H1 (cell line): ENCODE measurements at regions not wholly inside any gene's neighbourhood (a gene's known extent, or its start where the extent isn't known, plus 50 kb on each side); places are given as distances from the start of the nearest gene placed in this dataset.

ENCODE experiments used
- CTCF ChIA-PET: fragments of 300-600 bp; sonication (Branson Sonifier 250); formaldehyde crosslinking; loops from one replicate; lab custom pipeline; 2021; ENCODE audit not compliant: partially characterized antibody; lab: Charles Lee
- POLR2A ChIA-PET: fragments of 300-600 bp; sonication (Branson Sonifier 250); formaldehyde crosslinking; loops from one replicate; lab custom pipeline; 2021; ENCODE audit warnings: inconsistent platforms; ENCODE audit not compliant: partially characterized antibody; lab: Charles Lee
- DNase-seq, 2 experiments: peaks; one replicate each; pipeline versions ENCODE4 v3.0.0 to v3.0.0-alpha.2; 2010 to 2022; ENCODE audit warnings: low spot score in 2 of 2, low read depth in 1 of 2, mixed read lengths in 1 of 2
- FAIRE-seq: peaks from 2 replicates; lab custom pipeline; 2011; peaks lifted over from hg19 to GRCh38; lab: Jason Lieb, UNC
- H2AFZ ChIP-seq: 2 replicates; pipeline ENCODE4 v1.8.1; 2012; ENCODE audit warnings: low read length, inconsistent platforms
- H2AK5ac ChIP-seq: 2 replicates; pipeline ENCODE4 v1.6.1; 2013; ENCODE audit warnings: low read depth, low read length
- H2BK120ac ChIP-seq: replicated peaks from 2 replicates; pipeline ENCODE3; 2013; ENCODE audit warnings: low read depth, low read length, inconsistent platforms
- H2BK12ac ChIP-seq: 2 replicates; pipeline ENCODE4 v1.6.1; 2013; ENCODE audit warnings: low read depth, low read length
- H2BK15ac ChIP-seq: 2 replicates; pipeline ENCODE4 v1.6.1; 2013; ENCODE audit warnings: low read length
- H2BK20ac ChIP-seq: 2 replicates; pipeline ENCODE4 v1.6.1; 2013; ENCODE audit warnings: low read length
- H2BK5ac ChIP-seq: 2 replicates; pipeline ENCODE4 v1.6.1; 2013; ENCODE audit warnings: low read depth, low read length
- H3K14ac ChIP-seq: 2 replicates; pipeline ENCODE4 v1.6.1; 2013; ENCODE audit warnings: inconsistent platforms; ENCODE audit not compliant: insufficient read length
- H3K18ac ChIP-seq: 2 replicates; pipeline ENCODE4 v1.6.1; 2013; ENCODE audit warnings: low read length; ENCODE audit errors: extremely low read depth
- H3K23ac ChIP-seq: 2 replicates; pipeline ENCODE4 v1.6.1; 2013; ENCODE audit warnings: inconsistent platforms; ENCODE audit not compliant: insufficient read length
- H3K23me2 ChIP-seq: 2 replicates; pipeline ENCODE4 v1.6.1; 2013; ENCODE audit warnings: low read depth, low read length
- H3K27ac ChIP-seq: 2 replicates; pipeline ENCODE4 v1.6.1; 2011; ENCODE audit warnings: low read depth, low read length, inconsistent platforms
- H3K27me3 ChIP-seq, 4 experiments: replicated peaks in 1 of 4; 1 replicate in 1 of 4; 2 replicates in 3 of 4; pipeline versions ENCODE4 v1.6.1 to v1.8.1; 2011 to 2013; ENCODE audit warnings: low read length in 3 of 4, mild to moderate bottlenecking in 3 of 4, inconsistent platforms in 2 of 4, mixed read lengths in 2 of 4, moderate library complexity in 1 of 4; ENCODE audit not compliant: control insufficient read depth in 3 of 4, insufficient read depth in 3 of 4; ENCODE audit errors: extremely low read depth in 1 of 4
- H3K36me3 ChIP-seq, 4 experiments: 2 replicates each; pipeline versions ENCODE4 v1.6.1 to v1.8.1; 2011 to 2013; ENCODE audit warnings: mild to moderate bottlenecking in 4 of 4, low read length in 3 of 4, moderate library complexity in 2 of 4, control low read depth in 1 of 4, inconsistent platforms in 1 of 4; ENCODE audit not compliant: insufficient read depth in 4 of 4, control insufficient read depth in 2 of 4
- H3K4ac ChIP-seq: replicated peaks from 2 replicates; pipeline ENCODE3; 2013; ENCODE audit warnings: low read length, low read depth, mixed read lengths, inconsistent platforms; ENCODE audit not compliant: insufficient read length
- H3K4me1 ChIP-seq, 4 experiments: replicated peaks in 1 of 4; 1 replicate in 1 of 4; 2 replicates in 3 of 4; pipeline versions ENCODE4 v1.6.1 to v1.8.1; 2011 to 2013; ENCODE audit warnings: low read length in 3 of 4, inconsistent platforms in 2 of 4, mixed read lengths in 1 of 4; ENCODE audit not compliant: insufficient read depth in 4 of 4, control insufficient read depth in 3 of 4
- H3K4me2 ChIP-seq, 2 experiments: 2 replicates each; pipeline versions ENCODE4 v1.6.1 to v1.8.1; 2011 to 2013; ENCODE audit warnings: low read depth in 2 of 2, low read length in 2 of 2, control low read depth in 1 of 2, inconsistent platforms in 1 of 2, mild to moderate bottlenecking in 1 of 2; ENCODE audit not compliant: insufficient read depth in 1 of 2
- H3K4me3 ChIP-seq, 4 experiments: fragments of 200-600, 300-600 bp in 1 of 4; sonication (generic), shearing (Covaris generic), sonication (Bioruptor Twin) in 1 of 4; 2 replicates each; pipeline versions ENCODE4 v1.5.1 to v1.8.1; 2011 to 2016; ENCODE audit warnings: low read length in 4 of 4, low read depth in 3 of 4, control low read depth in 2 of 4, inconsistent platforms in 2 of 4, mild to moderate bottlenecking in 2 of 4, mixed read lengths in 1 of 4, moderate library complexity in 1 of 4; ENCODE audit not compliant: insufficient read depth in 2 of 4; ENCODE audit errors: extremely low read depth in 1 of 4
- H3K56ac ChIP-seq: replicated peaks from 2 replicates; pipeline ENCODE3; 2013; ENCODE audit warnings: low read depth, mild to moderate bottlenecking, mixed read lengths, low read length, inconsistent platforms; ENCODE audit not compliant: insufficient read length
- H3K79me1 ChIP-seq: 2 replicates; pipeline ENCODE4 v1.6.1; 2013; ENCODE audit warnings: low read depth, low read length, control low read depth
- H3K79me2 ChIP-seq, 2 experiments: 2 replicates each; pipeline versions ENCODE4 v1.6.1 to v1.8.1; 2012 to 2013; ENCODE audit warnings: low read length in 2 of 2, mild to moderate bottlenecking in 2 of 2, inconsistent platforms in 1 of 2; ENCODE audit not compliant: insufficient read depth in 2 of 2, control insufficient read depth in 1 of 2
- H3K9ac ChIP-seq, 4 experiments: replicated peaks in 1 of 4; 1 replicate in 1 of 4; 2 replicates in 3 of 4; pipeline versions ENCODE4 v1.6.1 to v1.8.1; 2011 to 2013; ENCODE audit warnings: low read depth in 3 of 4, low read length in 3 of 4, control low read depth in 2 of 4, mild to moderate bottlenecking in 2 of 4, moderate library complexity in 2 of 4, inconsistent platforms in 1 of 4; ENCODE audit errors: extremely low read depth in 1 of 4
- H3K9me3 ChIP-seq, 2 experiments: 2 replicates each; pipeline versions ENCODE4 v1.6.1 to v1.8.1; 2012 to 2013; ENCODE audit warnings: mild to moderate bottlenecking in 2 of 2, moderate library complexity in 2 of 2, control low read depth in 1 of 2, inconsistent platforms in 1 of 2, low read depth in 1 of 2, low read length in 1 of 2, mixed read lengths in 1 of 2; ENCODE audit not compliant: insufficient read depth in 2 of 2
- H4K20me1 ChIP-seq, 2 experiments: replicated peaks in 1 of 2; 2 replicates each; pipeline versions ENCODE3 to v1.8.1; 2011 to 2013; ENCODE audit warnings: inconsistent platforms in 2 of 2, low read length in 2 of 2, mild to moderate bottlenecking in 1 of 2; ENCODE audit not compliant: insufficient read depth in 2 of 2, control insufficient read depth in 1 of 2
- H4K5ac ChIP-seq: 2 replicates; pipeline ENCODE4 v1.6.1; 2013; ENCODE audit warnings: low read length, low read depth, mixed read lengths, inconsistent platforms; ENCODE audit not compliant: insufficient read length
- H4K8ac ChIP-seq: 2 replicates; pipeline ENCODE4 v1.8.0; 2013; ENCODE audit warnings: mild to moderate bottlenecking, moderate library complexity, low read length, inconsistent platforms; ENCODE audit not compliant: insufficient read depth; ENCODE audit errors: extremely low read depth
- H4K91ac ChIP-seq: replicated peaks from 2 replicates; pipeline ENCODE3; 2013; ENCODE audit warnings: low read length, mixed read lengths, inconsistent platforms; ENCODE audit not compliant: insufficient read length
- ATF3 ChIP-seq: IDR thresholded peaks from 2 replicates; pipeline ENCODE4 v1.6.1; 2011; ENCODE audit warnings: low read depth, mild to moderate bottlenecking, low read length; ENCODE audit not compliant: insufficient read depth
- CTBP2 ChIP-seq: IDR thresholded peaks from 2 replicates; pipeline ENCODE4 v1.7.0; 2011; ENCODE audit warnings: borderline replicate concordance, mild to moderate bottlenecking, moderate library complexity, mixed read lengths, low read length; ENCODE audit not compliant: insufficient read depth, insufficient read length
- CTCF ChIP-seq, 3 experiments: IDR thresholded peaks; 1 replicate in 2 of 3; 2 replicates in 1 of 3; pipeline versions ENCODE4 v1.5.1 to v1.6.1; 2011; ENCODE audit warnings: low read length in 3 of 3, mild to moderate bottlenecking in 3 of 3, inconsistent platforms in 2 of 3, low read depth in 1 of 3, moderate library complexity in 1 of 3; ENCODE audit not compliant: insufficient read depth in 1 of 3; ENCODE audit errors: control extremely low read depth in 1 of 3
- EP300 ChIP-seq, 2 experiments: IDR thresholded peaks; 1 replicate in 1 of 2; 2 replicates in 1 of 2; pipeline ENCODE4 v1.6.1; 2011 to 2012; ENCODE audit warnings: low read depth in 2 of 2, low read length in 2 of 2, mild to moderate bottlenecking in 2 of 2, borderline replicate concordance in 1 of 2, inconsistent platforms in 1 of 2, moderate library complexity in 1 of 2
- GABPA ChIP-seq: IDR thresholded peaks from 2 replicates; pipeline ENCODE4 v1.6.1; 2011; ENCODE audit warnings: mild to moderate bottlenecking, low read length, moderate library complexity, borderline replicate concordance; ENCODE audit not compliant: insufficient read depth
- MAFK ChIP-seq: IDR thresholded peaks from 2 replicates; pipeline ENCODE4 v1.6.1; 2012; ENCODE audit warnings: low read depth, mild to moderate bottlenecking, improper control_type of control experiment, low read length
- NRF1 ChIP-seq: IDR thresholded peaks from 2 replicates; pipeline ENCODE4 v1.6.1; 2011; ENCODE audit warnings: mild to moderate bottlenecking, low read depth, low read length, improper control_type of control experiment
- PHF8 ChIP-seq: fragments of 200-600 bp; sonication (generic); conservative IDR thresholded peaks from 2 replicates; pipeline ENCODE4 v1.7.1; 2012; ENCODE audit warnings: low read depth, mild to moderate bottlenecking, inconsistent platforms, low read length, moderate library complexity
- RBBP5 ChIP-seq: IDR thresholded peaks from 2 replicates; pipeline ENCODE4 v1.7.1; 2012; ENCODE audit warnings: low read depth, mild to moderate bottlenecking, inconsistent platforms, low read length, moderate library complexity, borderline replicate concordance
- TBP ChIP-seq: IDR thresholded peaks from 2 replicates; pipeline ENCODE4 v1.6.1; 2011; ENCODE audit warnings: low read depth, low read length, improper control_type of control experiment
- YY1 ChIP-seq: IDR thresholded peaks from 2 replicates; pipeline ENCODE4 v1.6.1; 2011; ENCODE audit warnings: low read depth, mild to moderate bottlenecking, low read length
- WGBS, 2 experiments: shearing (Covaris generic) in 1 of 2; methylation state at CpG; one replicate each; pipeline versions ENCODE4 v1.1.6 to v1.1.7; 2013 to 2015; ENCODE audit warnings: low lambda C conversion rate in 2 of 2, mixed read lengths in 2 of 2, inconsistent platforms in 1 of 2, low coverage in 1 of 2, missing lambda C conversion rate in 1 of 2; ENCODE audit not compliant: insufficient replicate concordance in 2 of 2, insufficient coverage in 1 of 2, insufficient read length in 1 of 2; ENCODE audit errors: extremely low coverage in 1 of 2, missing lambda C conversion rate in 1 of 2; 5-methylcytosine and 5-hydroxymethylcytosine counted together

- POLR2A ChIA-PET, result no interaction called here
- no peak for FAIRE-seq
- TF ChIP-seq MAFK, result no peak
- no peak for TF ChIP-seq YY1
- TF ChIP-seq TBP, result no peak
- TF ChIP-seq CTCF (IDR thresholded peaks at IDR 0.05; ENCODE audit: control extremely low read depth in 1 of 3, insufficient read depth in 1 of 3, low read depth in 1 of 3, low read length in 3 of 3), result no peak
- TF ChIP-seq EP300 (IDR thresholded peaks at IDR 0.05; ENCODE audit: borderline replicate concordance in 1 of 2, low read depth in 2 of 2, low read length in 2 of 2), result no peak
- TF ChIP-seq PHF8, result no peak
- no peak for TF ChIP-seq NRF1
- no peak for TF ChIP-seq ATF3
- TF ChIP-seq RBBP5, result no peak
- no peak for TF ChIP-seq GABPA
- no peak for TF ChIP-seq CTBP2
Observed at GRCh38 chr18:22657619-22658018, 239.9 kb upstream of the CTAGE1 start.

More at GRCh38 chr18:22657619-22658018, 239.9 kb upstream of the CTAGE1 start:
- H2BK12ac ChIP-seq, result no peak overlapping the region
- H3K23ac ChIP-seq, result no peak overlapping the region
- no peaks in the 10 kb centered on the region for H3K27me3 ChIP-seq
- no peak overlapping the region for H3K56ac ChIP-seq
- no peak overlapping the region for H3K4me2 ChIP-seq
- no peak overlapping the region for H3K14ac ChIP-seq
- no peak overlapping the region for H3K27ac ChIP-seq
- no peak overlapping the region for H3K4me3 ChIP-seq
- H2AFZ ChIP-seq, result no peak overlapping the region
- H2BK120ac ChIP-seq, result no peak overlapping the region
- no peaks in the 10 kb centered on the region for H3K36me3 ChIP-seq
- no peaks in the 10 kb centered on the region for H3K4me1 ChIP-seq
- H3K9me3 ChIP-seq, result no peaks in the 10 kb centered on the region; a peak in 1 of 4 replicates
- H2AK5ac ChIP-seq, result no peak overlapping the region
- H3K23me2 ChIP-seq, result no peaks in the 10 kb centered on the region
- no peak overlapping the region for H4K5ac ChIP-seq
- no peaks in the 10 kb centered on the region for H3K79me1 ChIP-seq
- CTCF ChIA-PET, result no interaction called here
- H3K4ac ChIP-seq, result no peak overlapping the region
- H4K91ac ChIP-seq, result no peak overlapping the region
- no peak overlapping the region for H2BK20ac ChIP-seq
- no peak for DNase-seq
- 83% methylated on average over 1 of the region's 1 CpG; no CpG with 5 or more reads in 1 of the 2 experiments for WGBS, 2 experiments
- no peak overlapping the region for H3K18ac ChIP-seq
- H3K79me2 ChIP-seq, result no peaks in the 10 kb centered on the region
- no peak overlapping the region for H2BK15ac ChIP-seq
- no peaks in the 10 kb centered on the region for H4K20me1 ChIP-seq
- no peak overlapping the region for H3K9ac ChIP-seq
- no peak overlapping the region for H2BK5ac ChIP-seq
- H4K8ac ChIP-seq, result no peak overlapping the region
